ENCODE measurements at regions not wholly inside any gene's neighbourhood (a gene's known extent, or its start where the extent isn't known, plus 50 kb on each side); places are given as distances from the start of the nearest gene placed in this dataset.
"Not testable (repeated sequence)": the region's sequence is repeated elsewhere in the genome, so short reads cannot be mapped to it uniquely, and the experiment has no call there.

GRCh38 chr5:63564789-63565188, 397.5 kb downstream of the HTR1A start:
- no peak for DNase-seq (ENCODE audit: low read depth in 2 of 3, low spot score in 2 of 3)

- DNase-seq (ENCODE audit: low read depth in 2 of 3, low spot score in 2 of 3) = no peak
Measured at GRCh38 chr5:63563008-63563917, 399.0 kb downstream of the HTR1A start.

GRCh38 chr5:63555874-63556273, 406.4 kb downstream of the HTR1A start:
- no peak for DNase-seq (ENCODE audit: low read depth in 2 of 3, low spot score in 2 of 3)

- DNase-seq (ENCODE audit: low read depth in 2 of 3, low spot score in 2 of 3) = no peak
Measured at GRCh38 chr5:63554191-63554590, 408.1 kb downstream of the HTR1A start.

- DNase-seq (ENCODE audit: low read depth in 2 of 3, low spot score in 2 of 3) = no peak
Measured at GRCh38 chr5:63553073-63553472, 409.2 kb downstream of the HTR1A start.

GRCh38 chr5:63535840-63536602, 426.2 kb downstream of the HTR1A start:
- no peak for DNase-seq (ENCODE audit: low read depth in 2 of 3, low spot score in 2 of 3)

- DNase-seq (ENCODE audit: low read depth in 2 of 3, low spot score in 2 of 3) = no peak
Measured at GRCh38 chr5:63524281-63524680, 438.0 kb downstream of the HTR1A start.

GRCh38 chr5:63516006-63516405, 446.2 kb downstream of the HTR1A start:
- DNase-seq (ENCODE audit: low read depth in 2 of 3, low spot score in 2 of 3) = no peak

- DNase-seq (ENCODE audit: low read depth in 2 of 3, low spot score in 2 of 3) = no peak
Measured at GRCh38 chr5:63500242-63500641, 462.0 kb downstream of the HTR1A start.

GRCh38 chr5:63495225-63495624, 467.0 kb downstream of the HTR1A start:
- DNase-seq (ENCODE audit: low read depth in 2 of 3, low spot score in 2 of 3) = no peak

GRCh38 chr5:63483338-63483737, 478.9 kb downstream of the HTR1A start:
- DNase-seq (ENCODE audit: low read depth in 2 of 3, low spot score in 2 of 3) = no peak

- no peak for DNase-seq (ENCODE audit: low read depth in 2 of 3, low spot score in 2 of 3)
Measured at GRCh38 chr5:63473335-63473967, 488.8 kb downstream of the HTR1A start.

GRCh38 chr5:63456279-63456678, 506.0 kb downstream of the HTR1A start:
- no peak for DNase-seq (ENCODE audit: low read depth in 2 of 3, low spot score in 2 of 3)

GRCh38 chr5:63451188-63451587, 511.1 kb downstream of the HTR1A start:
- DNase-seq (ENCODE audit: low read depth in 2 of 3, low spot score in 2 of 3) = no peak

GRCh38 chr5:63439537-63439936, 522.7 kb downstream of the HTR1A start:
- DNase-seq (ENCODE audit: low read depth in 2 of 3, low spot score in 2 of 3) = no peak

GRCh38 chr5:63409737-63410136, 552.5 kb downstream of the HTR1A start:
- no peak for DNase-seq (ENCODE audit: low read depth in 2 of 3, low spot score in 2 of 3)

- no peak for DNase-seq (ENCODE audit: low read depth in 2 of 3, low spot score in 2 of 3)
Measured at GRCh38 chr5:63408984-63409383, 553.3 kb downstream of the HTR1A start.

- peak in 2 of 3 donors; percentile 15 to 44 for DNase-seq (ENCODE audit: low read depth in 2 of 3, low spot score in 2 of 3)
Measured at GRCh38 chr5:63401436-63402046, 560.7 kb downstream of the HTR1A start.

- no peak for DNase-seq (ENCODE audit: low read depth in 2 of 3, low spot score in 2 of 3)
Measured at GRCh38 chr5:63400079-63400478, 562.2 kb downstream of the HTR1A start.

GRCh38 chr5:63398346-63398745, 563.9 kb downstream of the HTR1A start:
- DNase-seq (ENCODE audit: low read depth in 2 of 3, low spot score in 2 of 3) = no peak

- not testable (repeated sequence) for DNase-seq (ENCODE audit: low read depth in 2 of 3, low spot score in 2 of 3)
Measured at GRCh38 chr5:63388188-63388587, 574.1 kb downstream of the HTR1A start.
